ENCODE measurements at regions not wholly inside any gene's neighbourhood (a gene's known extent, or its start where the extent isn't known, plus 50 kb on each side); places are given as distances from the start of the nearest gene placed in this dataset.
"Not testable (repeated sequence)": the region's sequence is repeated elsewhere in the genome, so short reads cannot be mapped to it uniquely, and the experiment has no call there.

- ATAC-seq: no peak
- no peak for DNase-seq (ENCODE audit: low spot score)
Observed at GRCh38 chr7:49644396-49645166, 128.9 kb upstream of the VWC2 start.

GRCh38 chr7:49645296-49645695 lies 128.1 kb upstream of the VWC2 start:
- no peak for ATAC-seq
- DNase-seq (ENCODE audit: low spot score): no peak

DNA sequence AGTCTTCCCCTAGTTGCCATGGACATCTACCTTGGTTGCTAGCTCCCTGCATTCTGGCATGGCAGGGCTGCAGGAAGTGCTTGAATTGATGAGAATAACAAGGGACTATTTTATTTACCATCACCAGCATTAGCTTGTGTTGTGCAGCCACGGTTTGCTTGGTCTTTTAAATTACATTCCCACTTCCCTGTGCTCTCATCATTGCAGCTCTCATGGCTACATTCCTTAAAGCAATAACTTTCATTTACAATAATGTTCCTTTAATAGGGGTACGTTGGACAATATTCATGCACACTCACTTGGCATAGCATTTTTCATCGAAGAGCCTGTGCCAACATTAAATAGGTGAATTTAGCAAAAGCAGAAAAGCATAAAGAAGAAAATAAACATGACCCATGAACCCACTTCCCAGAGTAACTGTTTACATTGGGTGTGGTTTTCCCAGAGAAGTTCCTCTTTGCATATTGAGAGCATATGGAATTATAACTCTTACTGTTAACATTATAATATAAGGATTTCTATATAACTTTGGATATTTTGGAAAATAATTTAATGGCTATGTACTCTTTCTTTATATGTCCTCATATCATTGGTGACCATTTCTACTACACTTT lies 113.2 kb upstream of the VWC2 start:
- no peak for DNase-seq (ENCODE audit: low spot score)
- ATAC-seq: no peak

DNA sequence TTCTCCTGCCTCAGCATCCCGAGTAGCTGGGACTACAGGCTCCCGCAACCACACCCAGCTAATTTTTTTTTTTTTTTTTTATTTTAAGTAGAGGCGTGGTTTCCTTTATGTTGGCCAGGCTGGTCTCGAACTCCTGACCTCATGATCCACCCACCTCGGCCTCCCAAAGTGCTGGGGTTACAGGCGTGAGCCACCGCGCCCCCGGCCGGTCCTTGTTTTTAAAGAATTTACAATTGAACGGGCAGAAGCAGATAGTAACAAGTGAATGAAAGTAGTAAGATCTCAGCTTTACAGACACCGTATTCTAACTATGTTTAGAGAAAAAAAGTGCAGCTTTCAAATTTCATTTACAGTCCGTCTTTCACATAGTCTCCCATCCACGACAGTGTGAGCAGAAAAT lies 112.5 kb upstream of the VWC2 start:
- no peak for DNase-seq (ENCODE audit: low spot score)

DNA sequence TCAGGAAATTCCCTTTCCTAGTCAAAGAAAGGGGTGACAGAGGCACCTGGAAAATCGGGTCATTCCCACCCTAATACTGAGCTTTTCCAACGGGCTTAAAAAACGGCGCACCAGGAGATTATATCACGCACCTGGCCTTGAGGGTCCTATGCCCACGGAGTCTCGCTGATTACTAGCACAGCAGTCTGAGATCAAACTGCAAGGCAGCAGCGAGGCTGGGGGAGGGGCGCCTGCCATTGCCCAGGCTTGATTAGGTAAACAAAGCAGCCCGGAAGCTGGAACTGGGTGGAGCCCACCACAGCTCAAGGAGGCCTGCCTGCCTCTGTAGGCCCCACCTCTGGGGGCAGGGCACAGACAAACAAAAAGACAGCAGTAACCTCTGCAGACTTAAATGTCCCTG lies 107.5 kb upstream of the VWC2 start:
- DNase-seq (ENCODE audit: low spot score); ATAC-seq: not testable (repeated sequence)

More for the DNA sequence above, 112.5 kb upstream of the VWC2 start:
- ATAC-seq: no peak

DNA sequence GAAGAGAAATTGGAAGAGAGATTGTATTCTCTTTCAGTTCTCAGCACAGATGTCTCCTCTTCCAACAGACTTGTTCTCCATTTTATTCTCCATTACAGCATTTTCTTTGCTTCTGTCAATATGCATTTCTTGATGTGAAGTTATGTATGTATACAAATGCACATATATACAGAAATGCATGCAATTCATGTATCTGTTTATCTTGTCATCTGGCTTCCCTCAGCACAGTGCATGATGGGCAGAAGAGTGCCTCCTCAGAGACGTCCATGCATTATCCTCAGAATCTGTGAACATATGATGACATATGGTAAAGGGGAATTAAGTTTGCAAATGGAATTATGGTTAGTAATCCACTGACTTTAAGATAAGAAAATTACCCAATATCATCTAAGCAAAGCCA lies 106.7 kb upstream of the VWC2 start:
- DNase-seq (ENCODE audit: low spot score) (no peak), ATAC-seq (no peak)

DNA sequence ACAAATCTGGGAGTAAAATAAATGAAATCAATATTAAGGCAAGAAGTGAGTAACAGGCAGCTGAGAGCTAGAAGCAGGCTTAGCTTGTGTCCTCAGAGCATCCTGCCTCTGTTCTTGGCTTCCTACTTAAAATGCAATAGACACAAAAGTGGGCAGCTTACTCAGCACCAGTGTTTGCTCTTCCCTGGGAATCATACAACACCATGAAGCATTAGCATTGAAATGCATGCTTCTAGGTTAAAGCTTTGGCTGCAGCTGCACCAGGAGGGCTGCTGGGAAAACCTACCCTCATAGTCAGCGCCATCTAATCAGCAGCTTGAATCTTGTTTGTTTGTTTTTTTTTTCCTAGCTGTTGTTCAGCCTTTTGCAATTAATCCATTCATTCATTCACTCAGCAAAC lies 104.2 kb upstream of the VWC2 start:
- ATAC-seq (no peak), DNase-seq (ENCODE audit: low spot score) (no peak)

GRCh38 chr7:49669692-49670260 lies 103.7 kb upstream of the VWC2 start:
- ATAC-seq: no peak

GRCh38 chr7:49670991-49671390 lies 102.4 kb upstream of the VWC2 start:
- ATAC-seq (no peak), DNase-seq (ENCODE audit: low spot score) (no peak)

More at GRCh38 chr7:49669692-49670260, 103.7 kb upstream of the VWC2 start:
- DNase-seq (ENCODE audit: low spot score): no peak

- DNase-seq (ENCODE audit: low spot score) (no peak), ATAC-seq (no peak)
Observed at GRCh38 chr7:49692516-49692915, 80.9 kb upstream of the VWC2 start.

DNA sequence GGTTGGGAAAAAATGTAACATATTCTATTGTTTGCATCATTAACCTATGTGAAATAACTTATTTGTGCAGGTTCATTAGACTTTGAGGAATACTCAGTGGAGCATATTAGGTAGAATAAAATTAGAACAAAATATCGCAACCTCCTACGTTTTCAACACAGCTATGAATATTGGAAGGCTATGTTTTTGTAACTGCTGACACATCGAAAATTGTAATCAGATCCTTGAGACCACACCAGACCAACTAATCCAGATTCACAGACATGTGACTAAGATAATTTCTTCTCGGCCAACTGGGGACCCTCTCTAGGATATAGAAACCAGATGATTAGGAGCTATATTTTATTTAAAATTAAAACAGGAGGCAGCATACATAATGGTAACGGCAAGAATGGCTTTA lies 77.5 kb upstream of the VWC2 start:
- ATAC-seq (no peak), DNase-seq (ENCODE audit: low spot score) (no peak)

DNA sequence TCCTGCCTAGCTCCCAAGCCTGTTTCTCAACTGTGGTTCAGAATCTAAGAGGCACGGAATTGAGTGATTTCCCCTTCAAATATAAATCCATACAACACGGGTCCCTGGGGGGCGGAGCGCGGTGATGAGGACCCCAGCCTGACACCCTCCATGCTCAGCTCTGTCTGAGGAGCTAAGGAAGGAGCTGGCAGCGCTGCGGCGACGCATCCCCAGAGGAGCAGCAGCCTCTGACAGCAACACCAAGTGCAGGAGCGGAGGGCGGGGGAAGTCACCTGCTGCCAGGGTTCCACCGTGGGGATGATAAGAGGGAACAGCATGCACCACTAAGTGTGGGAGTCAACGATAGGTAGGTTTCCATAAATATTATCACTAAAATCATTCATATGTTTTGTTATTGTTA lies 72.6 kb upstream of the VWC2 start:
- ATAC-seq: no peak
- no peak for DNase-seq (ENCODE audit: low spot score)

GRCh38 chr7:49702099-49702498 lies 71.3 kb upstream of the VWC2 start:
- no peak for DNase-seq (ENCODE audit: low spot score)
- ATAC-seq: no peak

DNA sequence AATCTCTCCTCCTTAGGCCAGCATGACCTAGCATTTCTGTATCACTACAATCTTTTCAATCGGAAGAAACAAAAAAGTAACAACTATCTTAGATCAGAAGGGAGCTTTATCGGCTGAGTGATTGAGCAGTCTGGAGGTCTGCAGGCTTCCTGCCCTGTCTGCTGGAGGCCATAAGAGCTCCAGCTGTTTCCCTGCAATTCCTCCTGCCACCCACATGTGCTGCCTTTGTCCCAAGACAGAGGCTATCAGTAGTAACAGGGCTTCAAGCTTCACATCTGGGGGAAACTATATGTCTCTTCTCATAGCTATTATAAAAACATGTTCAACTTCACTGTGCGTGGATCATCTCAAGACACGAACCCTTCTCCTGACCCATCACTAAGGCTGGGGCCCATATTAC lies 70.1 kb upstream of the VWC2 start:
- ATAC-seq: no peak
- no peak for DNase-seq (ENCODE audit: low spot score)

DNA sequence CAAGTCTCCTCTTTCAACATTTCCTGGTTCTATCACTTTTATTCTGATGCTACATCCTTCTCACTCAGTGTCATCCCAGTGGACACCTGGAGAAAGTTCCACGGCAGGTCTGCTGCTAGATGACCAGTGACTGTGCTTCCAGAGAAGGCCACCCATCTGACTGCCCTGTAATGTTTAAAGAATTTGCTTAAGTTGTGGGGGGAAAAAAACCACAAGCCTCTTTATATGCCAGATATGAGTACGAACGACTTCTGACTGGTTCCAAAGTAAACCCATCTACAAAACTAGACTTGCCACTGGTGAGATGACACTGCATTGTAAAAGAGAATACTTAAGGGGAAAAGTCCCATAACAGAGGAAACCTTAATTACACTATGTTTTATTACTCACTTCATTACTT lies 69.6 kb upstream of the VWC2 start:
- no peak for DNase-seq (ENCODE audit: low spot score)
- no peak for ATAC-seq

DNA sequence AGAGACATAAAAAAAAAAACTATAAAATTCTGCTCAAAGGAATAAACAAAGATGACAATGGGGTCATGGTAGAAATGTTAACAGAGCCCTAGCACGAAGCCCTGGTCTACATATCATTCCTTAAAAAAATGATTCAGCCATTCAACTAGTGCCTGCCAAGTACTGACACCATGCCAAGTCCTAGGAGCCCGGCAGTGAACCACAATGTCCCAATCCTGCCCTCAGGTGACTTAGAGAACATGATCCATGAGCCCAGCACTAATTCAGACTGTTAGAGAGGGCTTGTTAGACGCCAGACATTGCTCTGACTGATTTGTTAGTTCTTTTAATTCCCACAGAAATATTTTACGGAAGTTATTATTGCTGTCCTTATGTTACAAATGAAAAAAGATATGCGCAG lies 67.3 kb upstream of the VWC2 start:
- ATAC-seq: no peak
- no peak for DNase-seq (ENCODE audit: low spot score)

DNA sequence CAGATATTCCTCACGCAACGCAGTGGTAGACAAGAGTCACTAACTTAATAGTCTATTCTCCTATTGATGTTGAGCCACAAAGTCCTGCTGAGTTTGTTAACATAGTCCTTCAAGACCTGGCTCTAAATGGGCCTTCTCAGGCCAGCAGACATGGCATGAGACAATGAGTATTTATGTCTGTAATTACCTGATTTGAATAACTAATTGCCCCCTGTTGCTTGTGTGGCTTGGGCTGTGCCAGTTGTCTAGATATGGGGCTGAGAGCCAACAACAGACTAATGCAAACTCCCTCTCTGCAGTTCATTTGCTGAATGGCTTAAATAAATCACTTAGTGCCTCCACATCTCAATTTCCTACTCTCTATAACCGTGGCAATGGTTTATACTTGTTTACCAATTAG lies 65.5 kb upstream of the VWC2 start:
- DNase-seq (ENCODE audit: low spot score) (no peak), ATAC-seq (no peak)

GRCh38 chr7:49708590-49708989 lies 64.8 kb upstream of the VWC2 start:
- ATAC-seq: no peak
- no peak for DNase-seq (ENCODE audit: low spot score)

GRCh38 chr7:49711072-49711723 lies 62.2 kb upstream of the VWC2 start:
- DNase-seq (ENCODE audit: low spot score); ATAC-seq: not testable (repeated sequence)

- ATAC-seq (no peak), DNase-seq (ENCODE audit: low spot score) (no peak)
Observed at GRCh38 chr7:49714182-49714581, 59.3 kb upstream of the VWC2 start.

GRCh38 chr7:49715486-49715885 lies 58.0 kb upstream of the VWC2 start:
- ATAC-seq: no peak
- no peak for DNase-seq (ENCODE audit: low spot score)

GRCh38 chr7:49717547-49717946 lies 55.9 kb upstream of the VWC2 start:
- ATAC-seq: no peak
- DNase-seq (ENCODE audit: low spot score): no peak

Measured in left lobe of liver (tissue), 2 donors.